IMR-90 (cell line): ENCODE measurements at regions not wholly inside any gene's neighbourhood (a gene's known extent, or its start where the extent isn't known, plus 50 kb on each side); places are given as distances from the start of the nearest gene placed in this dataset.

ENCODE experiments used
- ATAC-seq: fragments of 200-7000 bp; cut with Tn5 transposase; 2 replicates; pipeline ENCODE4 v1.9.1; 2020; ENCODE audit warnings: low read depth, mild to moderate bottlenecking, moderate library complexity
- BruUV-seq: library from RNA; stranded (reverse); fragments of 400-500 nt; replicated peaks from 2 replicates; lab custom pipeline; 2021; lab: Mats Ljungman, UMichigan
- CTCF ChIA-PET: fragments of 300-600 bp; formaldehyde crosslinking; extraction: SDS; loops from one replicate; lab custom pipeline; 2021; ENCODE audit warnings: antibody characterized with exemption; lab: Yijun Ruan, JAX
- POLR2A ChIA-PET: fragments of 300-600 bp; sonication (Branson Sonifier 250); formaldehyde crosslinking; loops from one replicate; lab custom pipeline; 2022; ENCODE audit warnings: antibody characterized with exemption; ENCODE audit not compliant: unreplicated experiment; lab: Charles Lee
- DNase-seq: peaks from one replicate; pipeline ENCODE4 v3.0.0; 2013
- H2AFZ ChIP-seq: replicated peaks from 2 replicates; pipeline ENCODE3; 2013; ENCODE audit warnings: low read length, mild to moderate bottlenecking; ENCODE audit not compliant: poor library complexity
- H2AK5ac ChIP-seq: 2 replicates; pipeline ENCODE4 v1.6.1; 2013; ENCODE audit warnings: low read depth, low read length, inconsistent platforms
- H2AK9ac ChIP-seq: replicated peaks from 2 replicates; pipeline ENCODE3; 2013; ENCODE audit warnings: mild to moderate bottlenecking, low read depth, low read length, moderate library complexity; ENCODE audit not compliant: poor library complexity
- H2BK120ac ChIP-seq: 2 replicates; pipeline ENCODE4 v1.6.1; 2013; ENCODE audit warnings: low read depth, low read length, inconsistent platforms
- H2BK15ac ChIP-seq: 3 replicates; pipeline ENCODE4 v1.6.1; 2013; ENCODE audit warnings: low read depth, low read length, inconsistent platforms
- H2BK20ac ChIP-seq: 2 replicates; pipeline ENCODE4 v1.6.1; 2013; ENCODE audit warnings: low read depth, mild to moderate bottlenecking, inconsistent platforms, low read length, moderate library complexity
- H2BK5ac ChIP-seq: 2 replicates; pipeline ENCODE4 v1.6.1; 2013; ENCODE audit warnings: mild to moderate bottlenecking, low read depth, low read length, inconsistent platforms; ENCODE audit not compliant: poor library complexity, severe bottlenecking
- H3K14ac ChIP-seq: replicated peaks from 2 replicates; pipeline ENCODE4 v1.6.1; 2013; ENCODE audit warnings: low read depth, low read length, inconsistent platforms
- H3K18ac ChIP-seq: 2 replicates; pipeline ENCODE4 v1.6.1; 2013; ENCODE audit warnings: low read depth, low read length, control low read depth
- H3K23ac ChIP-seq: 2 replicates; pipeline ENCODE4 v1.6.1; 2013; ENCODE audit warnings: low read depth, low read length, inconsistent platforms
- H3K27ac ChIP-seq: 2 replicates; pipeline ENCODE4 v1.5.1; 2013; ENCODE audit warnings: mild to moderate bottlenecking, control low read depth, low read length; ENCODE audit not compliant: insufficient read depth
- H3K27me3 ChIP-seq: 2 replicates; pipeline ENCODE4 v1.6.1; 2013; ENCODE audit warnings: low read length; ENCODE audit not compliant: control insufficient read depth, insufficient read depth
- H3K36me3 ChIP-seq: 2 replicates; pipeline ENCODE4 v1.6.1; 2013; ENCODE audit warnings: low read length, mixed read lengths; ENCODE audit not compliant: control insufficient read depth, insufficient read depth
- H3K4ac ChIP-seq: 2 replicates; pipeline ENCODE4 v1.6.1; 2013; ENCODE audit warnings: low read depth, low read length, inconsistent platforms
- H3K4me1 ChIP-seq: 2 replicates; pipeline ENCODE4 v1.6.1; 2013; ENCODE audit warnings: low read length, mixed read lengths; ENCODE audit not compliant: control insufficient read depth, insufficient read depth
- H3K4me2 ChIP-seq: 2 replicates; pipeline ENCODE4 v1.6.1; 2013; ENCODE audit warnings: low read depth, mild to moderate bottlenecking, control low read depth, low read length, moderate library complexity
- H3K4me3 ChIP-seq: 2 replicates; pipeline ENCODE4 v1.5.1; 2013; ENCODE audit warnings: low read depth, mild to moderate bottlenecking, control low read depth, low read length, moderate library complexity; ENCODE audit not compliant: insufficient read depth
- H3K56ac ChIP-seq: 2 replicates; pipeline ENCODE4 v1.6.1; 2013; ENCODE audit warnings: low read length, inconsistent platforms; ENCODE audit not compliant: insufficient read depth; ENCODE audit errors: extremely low read depth
- H3K79me1 ChIP-seq, 2 experiments: 2 replicates each; pipeline ENCODE4 v1.6.1; 2013; ENCODE audit warnings: low read length in 2 of 2, inconsistent platforms in 1 of 2, low read depth in 1 of 2
- H3K9ac ChIP-seq: 2 replicates; pipeline ENCODE4 v1.6.1; 2013; ENCODE audit warnings: low read depth, low read length, control low read depth
- H3K9me1 ChIP-seq: 2 replicates; pipeline ENCODE4 v1.6.1; 2013; ENCODE audit warnings: low read length, inconsistent platforms; ENCODE audit not compliant: insufficient read depth
- H3K9me3 ChIP-seq: 2 replicates; pipeline ENCODE4 v1.6.1; 2013; ENCODE audit warnings: low read length; ENCODE audit not compliant: control insufficient read depth, insufficient read depth
- H4K20me1 ChIP-seq: 2 replicates; pipeline ENCODE4 v1.6.1; 2013; ENCODE audit warnings: low read length, inconsistent platforms; ENCODE audit not compliant: insufficient read depth
- H4K5ac ChIP-seq: 2 replicates; pipeline ENCODE4 v1.6.1; 2013; ENCODE audit warnings: mild to moderate bottlenecking, low read depth, low read length, control low read depth
- H4K8ac ChIP-seq, 2 experiments: 2 replicates each; pipeline ENCODE4 v1.6.1; 2013; ENCODE audit warnings: low read depth in 2 of 2, low read length in 2 of 2, control low read depth in 1 of 2, inconsistent platforms in 1 of 2
- H4K91ac ChIP-seq: 2 replicates; pipeline ENCODE4 v1.6.1; 2013; ENCODE audit warnings: low read depth, low read length, inconsistent platforms; ENCODE audit not compliant: insufficient read depth
- BHLHE40 ChIP-seq: fragments of 150-350 bp; IDR thresholded peaks from 2 replicates; pipeline ENCODE4 v1.6.1; 2016; ENCODE audit warnings: mild to moderate bottlenecking, low read depth, low read length
- CHD1 ChIP-seq: IDR thresholded peaks from 2 replicates; pipeline ENCODE4 v1.6.1; 2012; ENCODE audit warnings: low read depth, low read length, improper control_type of control experiment
- MAFK ChIP-seq: IDR thresholded peaks from 2 replicates; pipeline ENCODE4 v1.6.1; 2012; ENCODE audit warnings: low read depth, low read length, improper control_type of control experiment
- MAZ ChIP-seq: IDR thresholded peaks from 2 replicates; pipeline ENCODE4 v1.6.1; 2012; ENCODE audit warnings: low read depth, mild to moderate bottlenecking, low read length, improper control_type of control experiment, moderate library complexity, borderline replicate concordance
- NFE2L2 ChIP-seq: fragments of 150-350 bp; IDR thresholded peaks from 2 replicates; pipeline ENCODE4 v1.6.1; 2016; ENCODE audit warnings: low read depth, mild to moderate bottlenecking, low read length
- RCOR1 ChIP-seq: IDR thresholded peaks from 2 replicates; pipeline ENCODE4 v1.6.1; 2012; ENCODE audit warnings: mild to moderate bottlenecking, low read length, improper control_type of control experiment; ENCODE audit not compliant: insufficient replicate concordance
- RFX5 ChIP-seq: IDR thresholded peaks from 2 replicates; pipeline ENCODE4 v1.8.0; 2012; ENCODE audit warnings: low read depth, mild to moderate bottlenecking, low read length, moderate library complexity
- WGBS, 2 experiments: methylation state at CpG; one replicate each; pipeline versions ENCODE4 v1.1.5 to v1.1.7; 2013; ENCODE audit warnings: missing lambda C conversion rate in 2 of 2; ENCODE audit not compliant: insufficient read length in 1 of 2; ENCODE audit errors: extremely low coverage in 2 of 2; 5-methylcytosine and 5-hydroxymethylcytosine counted together
- dilution Hi-C: fragments of 300-500 bp; cut with HindIII; formaldehyde crosslinking; loops from one replicate; pipeline ENCODE4 v1.14.3; 2018; ENCODE audit warnings: low sequenced_read_pairs; ENCODE audit not compliant: unreplicated experiment
- in situ Hi-C: fragments of 300-500 bp; cut with MboI; formaldehyde crosslinking; loops from 3 replicates; pipeline ENCODE4 v1.14.3; 2019; ENCODE audit warnings: low sequenced_read_pairs, inconsistent platforms, mixed read lengths
- intact Hi-C: fragments of 100-400 bp; cut with micrococcal nuclease; formaldehyde crosslinking; loops from 2 replicates; pipeline ENCODE4 v1.10.0; 2022
- TF ChIP-seq, protein P1 (sequence below): conservative IDR thresholded peaks from 2 replicates; pipeline ENCODE4 v1.5.1; 2012; ENCODE audit warnings: mild to moderate bottlenecking, low read depth, low read length, improper control_type of control experiment

DNA sequence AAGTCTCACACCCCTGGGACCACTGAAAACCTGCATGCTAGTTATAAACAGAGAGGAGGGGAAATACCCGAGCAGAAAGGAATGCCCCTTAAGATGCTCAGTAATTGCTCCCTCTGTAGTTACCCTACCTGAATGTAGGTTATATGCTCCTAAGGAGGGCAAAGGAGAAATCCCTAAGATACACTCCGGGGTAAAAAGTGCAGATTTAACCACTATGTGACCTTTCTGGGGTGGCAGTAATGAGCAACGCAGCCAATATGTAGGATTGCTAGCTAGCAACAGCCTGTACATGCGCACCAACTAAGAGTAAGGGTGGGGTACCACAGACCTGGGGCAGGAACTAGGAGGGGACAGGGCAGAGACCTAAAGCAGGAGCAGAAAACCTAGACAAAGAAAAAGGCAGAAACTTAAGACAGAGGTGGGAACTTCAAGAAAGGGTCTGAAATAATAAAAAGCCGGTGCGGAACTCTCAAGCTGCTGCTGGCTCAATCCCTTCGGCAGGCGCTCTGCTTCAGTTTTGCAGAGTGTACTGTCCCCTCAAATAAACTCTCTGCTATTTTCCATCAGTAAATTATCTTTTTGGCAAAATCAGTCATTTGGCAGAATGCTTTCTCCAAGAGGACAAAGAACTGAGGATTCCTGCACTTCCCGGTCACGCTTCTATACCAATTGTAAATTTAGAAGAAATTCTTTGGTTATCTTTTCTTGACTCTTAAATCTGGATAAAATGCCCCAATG, 823.8 kb downstream of the CDH11 start:
- ATAC-seq (no peak), DNase-seq (no peak)
- no peak overlapping the region for H3K4me2 ChIP-seq
- H4K5ac ChIP-seq, result no peak overlapping the region
- BruUV-seq, result no TSS peak
- ChIA-PET CTCF (no interaction called here), POLR2A (no interaction called here)
- no peak overlapping the region for H2BK120ac ChIP-seq
- H2AK5ac ChIP-seq, result no peak overlapping the region
- H3K9me3 ChIP-seq, result no peaks in the 10 kb centered on the region
- no peak overlapping the region for H2AK9ac ChIP-seq
- in situ Hi-C loops, result no loop called here
- TF ChIP-seq NFE2L2 (no peak), CHD1 (no peak), BHLHE40 (no peak), MAFK (no peak), RCOR1 (no peak), MAZ (no peak), RFX5 (no peak)
- TF ChIP-seq, protein P1, sequence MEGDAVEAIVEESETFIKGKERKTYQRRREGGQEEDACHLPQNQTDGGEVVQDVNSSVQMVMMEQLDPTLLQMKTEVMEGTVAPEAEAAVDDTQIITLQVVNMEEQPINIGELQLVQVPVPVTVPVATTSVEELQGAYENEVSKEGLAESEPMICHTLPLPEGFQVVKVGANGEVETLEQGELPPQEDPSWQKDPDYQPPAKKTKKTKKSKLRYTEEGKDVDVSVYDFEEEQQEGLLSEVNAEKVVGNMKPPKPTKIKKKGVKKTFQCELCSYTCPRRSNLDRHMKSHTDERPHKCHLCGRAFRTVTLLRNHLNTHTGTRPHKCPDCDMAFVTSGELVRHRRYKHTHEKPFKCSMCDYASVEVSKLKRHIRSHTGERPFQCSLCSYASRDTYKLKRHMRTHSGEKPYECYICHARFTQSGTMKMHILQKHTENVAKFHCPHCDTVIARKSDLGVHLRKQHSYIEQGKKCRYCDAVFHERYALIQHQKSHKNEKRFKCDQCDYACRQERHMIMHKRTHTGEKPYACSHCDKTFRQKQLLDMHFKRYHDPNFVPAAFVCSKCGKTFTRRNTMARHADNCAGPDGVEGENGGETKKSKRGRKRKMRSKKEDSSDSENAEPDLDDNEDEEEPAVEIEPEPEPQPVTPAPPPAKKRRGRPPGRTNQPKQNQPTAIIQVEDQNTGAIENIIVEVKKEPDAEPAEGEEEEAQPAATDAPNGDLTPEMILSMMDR, result no peak
- H3K9ac ChIP-seq, result no peak overlapping the region
- H3K23ac ChIP-seq, result no peak overlapping the region
- no peak overlapping the region for H3K56ac ChIP-seq
- no peak overlapping the region for H3K14ac ChIP-seq
- H3K9me1 ChIP-seq, result no peaks in the 10 kb centered on the region
- H3K4ac ChIP-seq, result no peak overlapping the region
- H2AFZ ChIP-seq, result no peak overlapping the region
- H3K4me3 ChIP-seq, result no peak overlapping the region
- H3K79me1 ChIP-seq, result no peaks in the 10 kb centered on the region
- dilution Hi-C loops, result no loop called here
- H4K20me1 ChIP-seq, result no peaks in the 10 kb centered on the region
- no peak overlapping the region for H4K8ac ChIP-seq
- WGBS, 2 experiments, result 100% methylated on average over 4 of the region's 10 CpGs; no CpG with 5 or more reads in 1 of the 2 experiments
- no peaks in the 10 kb centered on the region for H3K36me3 ChIP-seq
- no peak overlapping the region for H3K27ac ChIP-seq
- peaks cover 2% of the 10 kb centered on the region; the same call in 1 of the 2 replicates for H3K27me3 ChIP-seq
- H2BK15ac ChIP-seq, result no peak overlapping the region
- no peaks in the 10 kb centered on the region for H3K4me1 ChIP-seq
- no peak overlapping the region for H2BK5ac ChIP-seq
- no peak overlapping the region for H4K91ac ChIP-seq
- intact Hi-C loops, result loop anchor here (5.0 kb wide), 1 partner anchor 1501 kb away; no protein-coding TSS in a partner anchor
- H3K18ac ChIP-seq, result no peak overlapping the region
- no peak overlapping the region for H2BK20ac ChIP-seq
